ENCODE measurements at regions not wholly inside any gene's neighbourhood (a gene's known extent, or its start where the extent isn't known, plus 50 kb on each side); places are given as distances from the start of the nearest gene placed in this dataset.

GRCh38 chr13:103844471-103844870 is 778.3 kb upstream of the SLC10A2 start:
- TF ChIP-seq EP300 (IDR thresholded peaks at IDR 0.05), result no peak
- TF ChIP-seq CTCF (IDR thresholded peaks at IDR 0.05), result no peak
- no peak for TF ChIP-seq POLR2A (IDR thresholded peaks at IDR 0.05)

Measured in gastroesophageal sphincter (tissue), 3 donors.